ENCODE measurements at regions not wholly inside any gene's neighbourhood (a gene's known extent, or its start where the extent isn't known, plus 50 kb on each side); places are given as distances from the start of the nearest gene placed in this dataset.
A peak's percentile ranks its signal among the peaks of the same experiment; 100 is the strongest.
"Not testable (repeated sequence)": the region's sequence is repeated elsewhere in the genome, so short reads cannot be mapped to it uniquely, and the experiment has no call there.

DNA sequence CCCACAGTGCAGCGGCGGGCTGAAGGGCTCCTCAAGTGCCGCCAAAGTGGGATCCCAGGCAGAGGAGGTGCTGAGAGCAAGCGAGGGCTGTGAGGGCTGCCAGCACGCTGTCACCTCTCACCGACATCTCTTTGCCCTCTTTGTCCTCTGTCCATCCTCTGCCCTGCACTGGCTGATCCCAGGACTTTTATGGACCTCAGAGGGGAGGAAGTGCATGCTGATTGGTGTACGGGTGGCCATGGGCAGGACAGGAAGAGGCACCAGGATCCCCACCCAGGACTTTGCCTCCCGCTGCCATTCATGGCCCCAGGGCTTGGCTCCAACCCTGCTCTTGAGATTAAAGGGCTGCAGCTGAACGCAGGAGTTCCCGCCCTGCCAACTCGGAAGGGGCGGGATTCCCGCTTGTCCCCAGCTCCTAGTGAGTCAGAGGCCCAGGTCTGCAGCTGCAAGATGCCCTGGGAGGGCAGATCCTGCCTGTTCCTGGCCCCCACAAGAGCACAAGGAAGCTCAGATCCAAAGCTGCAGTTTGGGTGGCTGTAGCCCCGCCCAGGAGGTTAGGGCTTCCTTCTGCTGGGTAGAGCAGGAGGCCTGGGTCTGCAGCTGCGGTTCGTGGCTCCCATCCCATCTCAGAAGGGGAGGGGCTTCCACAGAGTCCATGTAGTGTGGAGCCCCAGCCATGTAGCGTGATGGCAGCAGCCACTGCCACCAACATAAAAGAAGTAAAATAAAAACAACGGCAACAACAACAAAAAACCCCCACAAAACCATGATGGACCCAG is 1716.7 kb downstream of the SLITRK1 start:
- DNase-seq (ENCODE audit: low read depth): no peak
- no peak for TF ChIP-seq MYC (IDR thresholded peaks at IDR 0.05; ENCODE audit: low read depth, low read length)
- TF ChIP-seq CTCF (IDR thresholded peaks at IDR 0.05; ENCODE audit: low read depth, low read length): no peak
- TF ChIP-seq, protein P1, sequence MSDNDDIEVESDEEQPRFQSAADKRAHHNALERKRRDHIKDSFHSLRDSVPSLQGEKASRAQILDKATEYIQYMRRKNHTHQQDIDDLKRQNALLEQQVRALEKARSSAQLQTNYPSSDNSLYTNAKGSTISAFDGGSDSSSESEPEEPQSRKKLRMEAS (IDR thresholded peaks at IDR 0.05; ENCODE audit: low read depth, low read length): no peak
- no peak for TF ChIP-seq POLR2A (IDR thresholded peaks at IDR 0.05; ENCODE audit: extremely low read depth, insufficient read length)
- H3K4me3 ChIP-seq (ENCODE audit: low read depth, low read length): no peak overlapping the region

- not testable (repeated sequence) for DNase-seq (ENCODE audit: low read depth); H3K4me3 ChIP-seq (ENCODE audit: low read depth, low read length)
Observed at GRCh38 chr13:82164780-82165395, 1717.4 kb downstream of the SLITRK1 start.

GRCh38 chr13:82147526-82147925 is 1734.7 kb downstream of the SLITRK1 start:
- peak; percentile 6 for DNase-seq (ENCODE audit: low read depth)
- TF ChIP-seq POLR2A (IDR thresholded peaks at IDR 0.05; ENCODE audit: extremely low read depth, insufficient read length) (no peak), CTCF (IDR thresholded peaks at IDR 0.05; ENCODE audit: low read depth, low read length) (no peak), MYC (IDR thresholded peaks at IDR 0.05; ENCODE audit: low read depth, low read length) (no peak)
- TF ChIP-seq, protein P1 (IDR thresholded peaks at IDR 0.05; ENCODE audit: low read depth, low read length): no peak
- no peak overlapping the region for H3K4me3 ChIP-seq (ENCODE audit: low read depth, low read length)

GRCh38 chr13:82136880-82137279 is 1745.4 kb downstream of the SLITRK1 start:
- H3K4me3 ChIP-seq (ENCODE audit: low read depth, low read length): no peak overlapping the region
- TF ChIP-seq, protein P1 (IDR thresholded peaks at IDR 0.05; ENCODE audit: low read depth, low read length): no peak
- no peak for DNase-seq (ENCODE audit: low read depth)

DNA sequence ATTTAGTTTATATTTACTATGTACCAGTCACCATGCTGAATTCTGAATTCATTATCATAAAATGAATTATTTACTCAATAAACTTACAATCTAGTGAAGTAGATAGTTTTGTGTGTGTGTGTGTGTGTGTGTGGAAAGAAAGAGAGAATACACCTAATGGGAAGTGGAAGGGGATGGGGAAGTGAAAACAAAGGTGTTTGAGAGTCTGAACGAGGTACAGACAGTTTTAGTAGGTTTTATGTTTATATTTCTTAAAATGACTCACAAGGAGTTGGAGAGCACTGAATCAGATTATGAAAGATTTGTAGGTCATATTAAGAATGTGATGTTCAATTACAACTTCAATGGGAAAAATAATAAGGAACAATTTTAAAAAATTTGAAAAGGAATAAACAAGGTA is 1753.0 kb downstream of the SLITRK1 start:
- no peak for DNase-seq (ENCODE audit: low read depth)
- TF ChIP-seq CTCF (IDR thresholded peaks at IDR 0.05; ENCODE audit: low read depth, low read length) (no peak), MYC (IDR thresholded peaks at IDR 0.05; ENCODE audit: low read depth, low read length) (no peak), POLR2A (IDR thresholded peaks at IDR 0.05; ENCODE audit: extremely low read depth, insufficient read length) (no peak)
- TF ChIP-seq, protein P1 (IDR thresholded peaks at IDR 0.05; ENCODE audit: low read depth, low read length): no peak
- no peak overlapping the region for H3K4me3 ChIP-seq (ENCODE audit: low read depth, low read length)

- no peak for DNase-seq (ENCODE audit: low read depth)
- TF ChIP-seq CTCF (IDR thresholded peaks at IDR 0.05; ENCODE audit: low read depth, low read length) (no peak), POLR2A (IDR thresholded peaks at IDR 0.05; ENCODE audit: extremely low read depth, insufficient read length) (no peak), MYC (IDR thresholded peaks at IDR 0.05; ENCODE audit: low read depth, low read length) (no peak)
- TF ChIP-seq, protein P1 (IDR thresholded peaks at IDR 0.05; ENCODE audit: low read depth, low read length): no peak
- H3K4me3 ChIP-seq (ENCODE audit: low read depth, low read length): no peak overlapping the region
Observed at GRCh38 chr13:82118589-82118988, 1763.7 kb downstream of the SLITRK1 start.
